Epithelial cell of proximal tubule (primary cell): ENCODE measurements at regions not wholly inside any gene's neighbourhood (a gene's known extent, or its start where the extent isn't known, plus 50 kb on each side); places are given as distances from the start of the nearest gene placed in this dataset.
"Not testable (repeated sequence)": the region's sequence is repeated elsewhere in the genome, so short reads cannot be mapped to it uniquely, and the experiment has no call there.

Experiments used
- DNase-seq: peaks from one replicate; pipeline ENCODE4 v3.0.0-alpha.2; 2011; ENCODE audit warnings: low read depth
- H3K4me3 ChIP-seq: 2 replicates; pipeline ENCODE4 v1.5.1; 2011; ENCODE audit warnings: low read depth, mild to moderate bottlenecking, low read length
- TF ChIP-seq, protein P1 (sequence below): conservative IDR thresholded peaks from 2 replicates; pipeline ENCODE4 v1.5.1; 2012; ENCODE audit warnings: low read depth, mild to moderate bottlenecking, low read length

DNA sequence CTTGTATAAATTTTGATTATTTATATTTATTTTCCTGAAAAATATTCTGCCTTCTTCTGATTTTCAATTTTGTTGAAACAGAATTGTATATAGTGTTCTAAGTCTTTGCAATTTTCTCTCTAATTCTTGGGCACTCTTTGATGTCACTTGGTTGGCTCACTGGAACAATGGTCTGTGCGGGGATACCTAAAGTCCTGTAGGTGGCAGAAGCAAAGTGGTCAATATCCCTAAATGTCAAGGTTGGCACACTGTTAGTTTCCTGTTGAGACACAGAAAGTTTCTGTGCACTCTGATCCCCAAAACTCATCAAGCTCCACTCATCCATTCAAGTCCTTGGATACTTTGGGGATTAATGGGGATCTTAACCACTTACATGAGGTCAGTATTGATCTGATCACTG lies 480.8 kb upstream of the CCNG1 start:
- H3K4me3 ChIP-seq, result no peak overlapping the region
- DNase-seq, result no peak
- TF ChIP-seq, protein P1, sequence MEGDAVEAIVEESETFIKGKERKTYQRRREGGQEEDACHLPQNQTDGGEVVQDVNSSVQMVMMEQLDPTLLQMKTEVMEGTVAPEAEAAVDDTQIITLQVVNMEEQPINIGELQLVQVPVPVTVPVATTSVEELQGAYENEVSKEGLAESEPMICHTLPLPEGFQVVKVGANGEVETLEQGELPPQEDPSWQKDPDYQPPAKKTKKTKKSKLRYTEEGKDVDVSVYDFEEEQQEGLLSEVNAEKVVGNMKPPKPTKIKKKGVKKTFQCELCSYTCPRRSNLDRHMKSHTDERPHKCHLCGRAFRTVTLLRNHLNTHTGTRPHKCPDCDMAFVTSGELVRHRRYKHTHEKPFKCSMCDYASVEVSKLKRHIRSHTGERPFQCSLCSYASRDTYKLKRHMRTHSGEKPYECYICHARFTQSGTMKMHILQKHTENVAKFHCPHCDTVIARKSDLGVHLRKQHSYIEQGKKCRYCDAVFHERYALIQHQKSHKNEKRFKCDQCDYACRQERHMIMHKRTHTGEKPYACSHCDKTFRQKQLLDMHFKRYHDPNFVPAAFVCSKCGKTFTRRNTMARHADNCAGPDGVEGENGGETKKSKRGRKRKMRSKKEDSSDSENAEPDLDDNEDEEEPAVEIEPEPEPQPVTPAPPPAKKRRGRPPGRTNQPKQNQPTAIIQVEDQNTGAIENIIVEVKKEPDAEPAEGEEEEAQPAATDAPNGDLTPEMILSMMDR, result no peak

DNA sequence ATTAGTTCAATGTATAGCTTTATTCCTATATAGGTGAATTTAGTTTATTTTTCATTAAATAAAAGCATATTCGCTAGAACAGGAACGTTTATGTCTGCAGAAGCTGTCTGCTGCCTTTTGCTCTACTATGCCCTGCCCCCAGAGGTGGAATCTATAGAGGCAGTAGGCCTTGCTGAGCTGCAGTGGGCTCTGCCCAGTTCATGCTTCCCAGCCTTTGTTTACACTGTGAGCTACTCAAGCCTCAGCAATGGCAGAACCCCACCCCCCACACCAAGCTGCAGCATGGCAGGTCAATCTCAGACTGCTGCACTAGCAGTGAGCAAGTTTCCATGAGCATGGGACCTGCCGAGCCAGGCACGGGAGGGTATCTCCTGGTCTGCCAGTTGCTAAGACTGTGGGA lies 473.3 kb upstream of the CCNG1 start:
- DNase-seq, H3K4me3 ChIP-seq: not testable (repeated sequence)

DNA sequence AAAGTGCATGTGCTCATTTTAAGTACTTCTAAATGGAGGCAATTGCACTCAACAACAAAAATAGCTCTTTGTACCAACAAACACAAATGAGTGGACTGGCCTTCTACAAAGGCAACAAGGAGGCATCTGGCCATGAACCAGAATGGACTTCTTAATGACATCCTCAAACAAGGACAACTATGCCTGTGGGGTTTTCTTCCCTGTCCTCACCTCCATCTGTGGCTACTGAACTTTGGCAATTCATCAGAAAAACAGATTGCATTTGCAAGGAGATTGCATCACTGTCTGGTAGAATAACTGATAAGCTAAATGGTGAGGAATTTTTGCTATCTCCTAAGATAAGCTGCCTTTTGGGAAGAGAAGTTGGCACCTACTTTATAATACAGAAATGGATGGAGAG lies 447.3 kb upstream of the CCNG1 start:
- no peak overlapping the region for H3K4me3 ChIP-seq
- DNase-seq, result no peak
- TF ChIP-seq, protein P1, result no peak

DNA sequence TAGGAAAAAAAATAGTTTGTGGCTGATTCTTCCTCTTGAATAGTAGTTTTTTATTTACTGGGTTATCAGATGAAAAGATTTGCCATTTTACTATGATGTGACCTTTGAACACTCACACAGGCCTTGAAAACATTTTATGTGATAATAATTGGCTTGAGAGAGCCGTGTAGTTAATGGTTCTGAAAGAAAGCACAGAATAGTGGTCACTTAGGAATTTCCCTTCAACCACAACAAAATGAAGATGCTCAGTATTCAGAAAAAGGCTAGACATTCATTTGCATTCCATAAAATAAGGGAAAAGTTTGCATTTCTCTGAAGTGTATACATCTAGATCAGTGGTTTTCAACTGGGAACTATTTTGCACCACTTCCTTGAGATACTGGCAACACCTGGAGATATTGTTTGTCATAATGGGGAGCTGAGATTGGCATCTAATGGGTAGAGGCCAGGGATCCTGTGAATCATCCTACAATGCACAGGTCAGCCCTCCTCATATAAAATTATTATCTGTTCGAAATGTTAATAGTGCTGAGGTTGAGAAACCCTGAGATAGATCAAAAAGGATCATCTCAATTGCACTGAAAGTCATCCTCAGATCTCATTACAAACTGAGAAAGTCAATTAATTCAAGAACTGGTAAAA lies 446.4 kb upstream of the CCNG1 start:
- TF ChIP-seq, protein P1, result no peak
- DNase-seq, result no peak

DNA sequence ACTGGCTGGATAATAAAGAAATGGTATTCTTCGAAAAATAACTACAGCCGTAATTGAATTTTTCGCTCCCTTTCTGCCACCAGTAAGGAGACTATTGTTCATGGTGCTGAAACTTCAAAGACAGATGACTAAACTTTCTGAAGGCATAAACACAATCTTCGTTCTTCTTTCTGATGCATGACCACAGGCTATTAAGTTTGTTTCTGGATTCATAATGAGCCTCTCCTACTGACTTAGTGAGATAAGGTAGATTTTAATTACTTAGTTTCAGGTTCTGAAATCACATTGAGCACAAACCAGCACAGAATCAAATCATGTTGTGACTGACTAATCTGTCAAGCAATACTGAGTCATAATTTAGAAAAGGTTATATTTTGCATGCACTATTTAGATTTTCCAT lies 441.8 kb upstream of the CCNG1 start:
- TF ChIP-seq, protein P1, result no peak
- DNase-seq, result no peak
- H3K4me3 ChIP-seq, result no peak overlapping the region

More for the DNA sequence above, 446.4 kb upstream of the CCNG1 start:
- H3K4me3 ChIP-seq, result no peak overlapping the region

DNA sequence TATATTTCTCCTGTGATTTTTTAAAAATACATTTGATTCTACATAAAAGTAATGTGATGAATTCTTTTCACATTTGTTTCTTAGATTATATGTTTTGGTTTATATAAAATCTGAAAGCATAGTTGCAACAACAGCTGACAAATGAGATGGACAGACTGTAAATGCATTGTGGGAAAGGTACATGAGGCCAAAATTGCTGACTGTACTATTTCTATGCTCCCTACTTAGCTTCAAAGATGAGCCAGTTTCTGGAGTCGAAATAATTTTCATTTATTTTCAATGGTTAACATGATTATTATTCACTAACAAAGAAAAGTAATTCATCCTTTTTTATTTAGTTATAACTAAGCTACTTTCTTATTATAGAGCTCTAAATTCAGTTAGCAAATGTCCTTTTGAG lies 441.3 kb upstream of the CCNG1 start:
- no peak for DNase-seq
- H3K4me3 ChIP-seq, result no peak overlapping the region
- TF ChIP-seq, protein P1, result no peak

DNA sequence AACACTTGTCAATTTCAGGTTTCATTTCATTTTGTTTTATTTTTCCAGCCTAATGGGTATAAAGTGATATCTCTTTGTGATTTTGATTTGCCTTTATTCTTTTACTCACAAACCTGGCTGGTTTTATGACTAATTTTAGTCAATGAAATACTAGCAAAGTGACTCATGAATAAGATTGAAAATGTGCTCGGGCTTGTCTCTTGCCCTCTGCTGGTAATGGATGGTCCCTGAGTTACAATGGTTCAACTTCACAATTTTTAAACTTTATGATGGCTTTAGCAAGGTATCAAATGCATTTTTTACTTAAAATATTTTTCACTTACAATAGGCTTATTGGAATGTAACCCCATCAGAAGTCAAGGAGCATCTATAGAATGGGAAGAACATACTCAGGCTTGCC lies 431.4 kb upstream of the CCNG1 start:
- DNase-seq, result no peak
- TF ChIP-seq, protein P1, result peak; percentile 72
- H3K4me3 ChIP-seq, result no peak overlapping the region
